ENCODE measurements at regions not wholly inside any gene's neighbourhood (a gene's known extent, or its start where the extent isn't known, plus 50 kb on each side); places are given as distances from the start of the nearest gene placed in this dataset.
"Not testable (repeated sequence)": the region's sequence is repeated elsewhere in the genome, so short reads cannot be mapped to it uniquely, and the experiment has no call there.

- no peak overlapping the region for H3K4me2 ChIP-seq
Observed at GRCh38 chr6:163860287-163861081, 446.0 kb downstream of the QKI start.

GRCh38 chr6:163858870-163859269 lies 444.4 kb downstream of the QKI start:
- not testable (repeated sequence) for H3K79me2 ChIP-seq (ENCODE audit: insufficient read depth, low read depth); H3K4me2 ChIP-seq; H3K4me3 ChIP-seq (IDR thresholded peaks at IDR 0.05; ENCODE audit: insufficient read depth, low read depth, low read length); H2AFZ ChIP-seq (ENCODE audit: low read depth); H3K27me3 ChIP-seq (ENCODE audit: insufficient read depth, low read depth); H3K4me1 ChIP-seq (ENCODE audit: low read depth, poor library complexity, severe bottlenecking); H3K36me3 ChIP-seq (ENCODE audit: insufficient read depth); H3K27ac ChIP-seq; H4K20me1 ChIP-seq (ENCODE audit: insufficient read depth); H3K9ac ChIP-seq

More at GRCh38 chr6:163860287-163861081, 446.0 kb downstream of the QKI start:
- TF ChIP-seq CTCF (conservative IDR thresholded peaks at IDR 0.05; ENCODE audit: low read depth, low read length), result no peak
- no peaks in the 10 kb centered on the region for H3K79me2 ChIP-seq (ENCODE audit: insufficient read depth, low read depth)
- H3K27ac ChIP-seq, result no peak overlapping the region
- H3K4me3 ChIP-seq (IDR thresholded peaks at IDR 0.05; ENCODE audit: insufficient read depth, low read depth, low read length), result no peak overlapping the region
- H4K20me1 ChIP-seq (ENCODE audit: insufficient read depth), result no peaks in the 10 kb centered on the region
- H3K27me3 ChIP-seq (ENCODE audit: insufficient read depth, low read depth), result no peaks in the 10 kb centered on the region
- no peaks in the 10 kb centered on the region for H3K36me3 ChIP-seq (ENCODE audit: insufficient read depth)
- H3K9ac ChIP-seq, result no peak overlapping the region
- H3K4me1 ChIP-seq (ENCODE audit: low read depth, poor library complexity, severe bottlenecking), result no peaks in the 10 kb centered on the region
- H2AFZ ChIP-seq (ENCODE audit: low read depth), result no peak overlapping the region

DNA sequence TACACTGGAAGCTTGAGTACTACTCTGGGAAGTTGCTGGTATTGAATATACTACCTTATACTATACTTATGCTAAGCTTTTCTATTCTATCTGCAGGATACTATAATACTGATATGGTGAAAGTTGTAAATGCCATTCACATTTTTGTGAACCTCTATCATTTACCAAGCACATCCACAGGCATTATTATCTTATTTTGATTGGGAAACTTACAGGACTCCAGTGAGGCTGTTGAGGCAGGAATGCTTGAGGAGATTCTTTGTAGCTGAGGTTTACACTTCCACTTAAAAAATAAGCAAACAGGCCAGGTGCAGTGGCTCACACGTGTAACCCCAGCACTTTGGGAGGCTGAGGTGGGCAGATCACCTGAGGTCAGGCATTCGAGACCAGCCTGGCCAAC lies 442.9 kb downstream of the QKI start:
- Histone ChIP-seq H3K4me1 (ENCODE audit: low read depth, poor library complexity, severe bottlenecking) (no peaks in the 10 kb centered on the region), H3K27me3 (ENCODE audit: insufficient read depth, low read depth) (no peaks in the 10 kb centered on the region), H3K4me3 (IDR thresholded peaks at IDR 0.05; ENCODE audit: insufficient read depth, low read depth, low read length) (no peak overlapping the region), H3K79me2 (ENCODE audit: insufficient read depth, low read depth) (no peaks in the 10 kb centered on the region), H2AFZ (ENCODE audit: low read depth) (no peak overlapping the region), H3K9ac (no peak overlapping the region), H3K4me2 (no peak overlapping the region), H3K36me3 (ENCODE audit: insufficient read depth) (no peaks in the 10 kb centered on the region), H4K20me1 (ENCODE audit: insufficient read depth) (no peaks in the 10 kb centered on the region), H3K27ac (no peak overlapping the region)
- no peak for TF ChIP-seq CTCF (conservative IDR thresholded peaks at IDR 0.05; ENCODE audit: low read depth, low read length)

DNA sequence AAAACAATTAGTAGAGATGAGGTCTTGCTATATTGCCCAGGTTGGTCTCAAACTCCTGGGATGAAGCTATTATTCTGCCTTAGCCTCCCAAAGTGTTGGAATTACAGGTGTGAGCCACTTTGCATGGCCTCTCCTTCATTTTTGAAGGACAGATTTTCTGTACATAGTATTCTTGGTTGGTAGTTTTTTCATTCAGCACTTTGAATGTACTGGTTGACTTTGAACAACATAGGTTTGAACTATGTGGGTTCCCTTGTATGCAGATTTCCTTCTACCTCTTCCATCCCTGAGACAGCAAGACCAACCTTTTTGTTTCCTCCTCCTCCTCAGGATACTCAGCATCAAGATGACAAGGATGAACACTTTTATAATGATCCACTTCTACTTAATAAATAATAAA lies 436.4 kb downstream of the QKI start:
- Histone ChIP-seq H4K20me1 (ENCODE audit: insufficient read depth) (no peaks in the 10 kb centered on the region), H3K4me1 (ENCODE audit: low read depth, poor library complexity, severe bottlenecking) (no peaks in the 10 kb centered on the region), H3K4me3 (IDR thresholded peaks at IDR 0.05; ENCODE audit: insufficient read depth, low read depth, low read length) (no peak overlapping the region), H3K4me2 (no peak overlapping the region), H2AFZ (ENCODE audit: low read depth) (no peak overlapping the region), H3K36me3 (ENCODE audit: insufficient read depth) (no peaks in the 10 kb centered on the region), H3K27ac (no peak overlapping the region), H3K9ac (no peak overlapping the region), H3K27me3 (ENCODE audit: insufficient read depth, low read depth) (no peaks in the 10 kb centered on the region), H3K79me2 (ENCODE audit: insufficient read depth, low read depth) (no peaks in the 10 kb centered on the region)
- TF ChIP-seq CTCF (conservative IDR thresholded peaks at IDR 0.05; ENCODE audit: low read depth, low read length), result no peak

- TF ChIP-seq CTCF (conservative IDR thresholded peaks at IDR 0.05; ENCODE audit: low read depth, low read length), result no peak
Observed at GRCh38 chr6:163844761-163845160, 430.2 kb downstream of the QKI start.

More at GRCh38 chr6:163844761-163845160, 430.2 kb downstream of the QKI start:
- Histone ChIP-seq H3K9ac (no peak overlapping the region), H3K36me3 (ENCODE audit: insufficient read depth) (no peaks in the 10 kb centered on the region), H3K79me2 (ENCODE audit: insufficient read depth, low read depth) (no peaks in the 10 kb centered on the region), H3K27me3 (ENCODE audit: insufficient read depth, low read depth) (no peaks in the 10 kb centered on the region), H3K4me3 (IDR thresholded peaks at IDR 0.05; ENCODE audit: insufficient read depth, low read depth, low read length) (no peak overlapping the region), H4K20me1 (ENCODE audit: insufficient read depth) (no peaks in the 10 kb centered on the region), H3K4me2 (no peak overlapping the region), H2AFZ (ENCODE audit: low read depth) (no peak overlapping the region), H3K27ac (no peak overlapping the region), H3K4me1 (ENCODE audit: low read depth, poor library complexity, severe bottlenecking) (no peaks in the 10 kb centered on the region)
